Fibroblast of lung (primary cell): ENCODE measurements at regions not wholly inside any gene's neighbourhood (a gene's known extent, or its start where the extent isn't known, plus 50 kb on each side); places are given as distances from the start of the nearest gene placed in this dataset.

ENCODE experiments used
- DNase-seq, 2 donors: peaks; one replicate each; pipeline versions ENCODE4 v3.0.0 to v3.0.0-alpha.2; 2010; ENCODE audit warnings: low read depth in 2 of 2
- H2AFZ ChIP-seq: 2 replicates; pipeline ENCODE4 v1.5.1; 2012; ENCODE audit warnings: low read length, control low read depth, inconsistent platforms
- H3K27ac ChIP-seq: 2 replicates; pipeline ENCODE4 v1.5.1; 2011; ENCODE audit warnings: low read length, control low read depth; ENCODE audit not compliant: insufficient read depth
- H3K27me3 ChIP-seq: 2 replicates; pipeline ENCODE4 v1.5.1; 2011; ENCODE audit warnings: mild to moderate bottlenecking, low read length; ENCODE audit not compliant: control insufficient read depth, insufficient read depth
- H3K36me3 ChIP-seq: 2 replicates; pipeline ENCODE4 v1.5.1; 2011; ENCODE audit warnings: low read length; ENCODE audit not compliant: control insufficient read depth, insufficient read depth
- H3K4me1 ChIP-seq: 2 replicates; pipeline ENCODE4 v1.5.1; 2011; ENCODE audit warnings: low read length; ENCODE audit not compliant: control insufficient read depth, insufficient read depth; ENCODE audit errors: extremely low read depth
- H3K4me2 ChIP-seq: 2 replicates; pipeline ENCODE4 v1.5.1; 2011; ENCODE audit warnings: low read length, control low read depth; ENCODE audit not compliant: insufficient read depth; ENCODE audit errors: extremely low read depth
- H3K4me3 ChIP-seq, 4 experiments: fragments of 200-600 bp in 1 of 4; sonication (generic) in 1 of 4; replicated peaks in 1 of 4; 2 replicates each; pipeline ENCODE4 v1.5.1; 2011 to 2016; ENCODE audit warnings: low read length in 4 of 4, low read depth in 3 of 4, mild to moderate bottlenecking in 3 of 4, control low read depth in 2 of 4, inconsistent platforms in 1 of 4, mixed read lengths in 1 of 4; ENCODE audit not compliant: insufficient read depth in 1 of 4; ENCODE audit errors: control extremely low read depth in 1 of 4
- H3K79me2 ChIP-seq: 2 replicates; pipeline ENCODE4 v1.5.1; 2012; ENCODE audit warnings: mild to moderate bottlenecking, low read length, inconsistent platforms; ENCODE audit not compliant: control insufficient read depth, insufficient read depth
- H3K9ac ChIP-seq: 2 replicates; pipeline ENCODE4 v1.5.1; 2011; ENCODE audit warnings: mild to moderate bottlenecking, low read length, control low read depth; ENCODE audit not compliant: insufficient read depth
- H3K9me3 ChIP-seq: 2 replicates; pipeline ENCODE4 v1.5.1; 2012; ENCODE audit warnings: low read depth, low read length; ENCODE audit not compliant: control insufficient read depth, insufficient read depth
- H4K20me1 ChIP-seq: 2 replicates; pipeline ENCODE4 v1.5.1; 2011; ENCODE audit warnings: low read length; ENCODE audit not compliant: control insufficient read depth, insufficient read depth; ENCODE audit errors: extremely low read depth
- EZH2 ChIP-seq: IDR thresholded peaks from 2 replicates; pipeline ENCODE4 v1.5.1; 2012; ENCODE audit warnings: low read length, control low read depth, mild to moderate bottlenecking; ENCODE audit errors: missing control alignments
- TF ChIP-seq, protein P1 (sequence below), 2 donors: IDR thresholded peaks in 1 of 2; conservative IDR thresholded peaks in 1 of 2; 1 replicate in 1 of 2; 2 replicates in 1 of 2; pipeline ENCODE4 v1.5.1; 2011 to 2012; ENCODE audit warnings: low read length in 2 of 2, control low read depth in 1 of 2, inconsistent platforms in 1 of 2, low read depth in 1 of 2, mild to moderate bottlenecking in 1 of 2

DNA sequence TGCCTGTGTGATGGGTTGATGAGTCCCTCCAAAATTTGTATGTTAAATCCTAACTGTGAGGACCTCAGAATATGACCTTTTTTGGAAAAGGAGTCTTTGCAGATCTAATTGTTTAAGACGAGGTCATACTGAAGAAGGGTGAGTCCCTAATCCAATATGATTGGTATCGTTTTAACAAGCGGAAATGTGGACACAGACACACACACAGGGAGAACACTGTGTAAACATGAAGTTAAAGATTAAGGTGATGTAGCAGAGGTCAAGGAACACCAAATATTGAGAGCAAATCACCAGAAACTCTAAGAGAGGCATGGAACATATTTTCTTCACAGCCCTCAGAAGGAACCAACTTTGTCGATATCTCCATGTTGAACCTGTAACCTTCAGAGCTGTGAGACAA lies 1106.7 kb downstream of the SLC6A15 start:
- H3K4me1 ChIP-seq = no peaks in the 10 kb centered on the region
- no peaks in the 10 kb centered on the region for H4K20me1 ChIP-seq
- no peak overlapping the region for H2AFZ ChIP-seq
- no peaks in the 10 kb centered on the region for H3K36me3 ChIP-seq
- H3K9ac ChIP-seq = no peak overlapping the region
- no peak overlapping the region for H3K4me2 ChIP-seq
- no peaks in the 10 kb centered on the region for H3K79me2 ChIP-seq
- H3K4me3 ChIP-seq = no peak overlapping the region
- H3K27ac ChIP-seq = no peak overlapping the region
- H3K9me3 ChIP-seq = no peaks in the 10 kb centered on the region
- no peaks in the 10 kb centered on the region for H3K27me3 ChIP-seq
- no peak for DNase-seq
- no peak for TF ChIP-seq EZH2
- TF ChIP-seq, protein P1, sequence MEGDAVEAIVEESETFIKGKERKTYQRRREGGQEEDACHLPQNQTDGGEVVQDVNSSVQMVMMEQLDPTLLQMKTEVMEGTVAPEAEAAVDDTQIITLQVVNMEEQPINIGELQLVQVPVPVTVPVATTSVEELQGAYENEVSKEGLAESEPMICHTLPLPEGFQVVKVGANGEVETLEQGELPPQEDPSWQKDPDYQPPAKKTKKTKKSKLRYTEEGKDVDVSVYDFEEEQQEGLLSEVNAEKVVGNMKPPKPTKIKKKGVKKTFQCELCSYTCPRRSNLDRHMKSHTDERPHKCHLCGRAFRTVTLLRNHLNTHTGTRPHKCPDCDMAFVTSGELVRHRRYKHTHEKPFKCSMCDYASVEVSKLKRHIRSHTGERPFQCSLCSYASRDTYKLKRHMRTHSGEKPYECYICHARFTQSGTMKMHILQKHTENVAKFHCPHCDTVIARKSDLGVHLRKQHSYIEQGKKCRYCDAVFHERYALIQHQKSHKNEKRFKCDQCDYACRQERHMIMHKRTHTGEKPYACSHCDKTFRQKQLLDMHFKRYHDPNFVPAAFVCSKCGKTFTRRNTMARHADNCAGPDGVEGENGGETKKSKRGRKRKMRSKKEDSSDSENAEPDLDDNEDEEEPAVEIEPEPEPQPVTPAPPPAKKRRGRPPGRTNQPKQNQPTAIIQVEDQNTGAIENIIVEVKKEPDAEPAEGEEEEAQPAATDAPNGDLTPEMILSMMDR (conservative IDR thresholded peaks at IDR 0.05 in 1 of 2, IDR thresholded peaks at IDR 0.05 in 1 of 2; ENCODE audit: low read depth in 1 of 2, low read length in 2 of 2) = no peak

- Histone ChIP-seq H3K36me3 (no peaks in the 10 kb centered on the region), H3K9me3 (no peaks in the 10 kb centered on the region), H3K27me3 (no peaks in the 10 kb centered on the region), H3K4me3 (no peak overlapping the region), H3K4me1 (no peaks in the 10 kb centered on the region), H3K4me2 (no peak overlapping the region), H3K79me2 (no peaks in the 10 kb centered on the region), H3K27ac (no peak overlapping the region), H4K20me1 (no peaks in the 10 kb centered on the region), H2AFZ (no peak overlapping the region), H3K9ac (no peak overlapping the region)
- TF ChIP-seq, protein P1 (conservative IDR thresholded peaks at IDR 0.05 in 1 of 2, IDR thresholded peaks at IDR 0.05 in 1 of 2; ENCODE audit: low read depth in 1 of 2, low read length in 2 of 2) = no peak
- TF ChIP-seq EZH2 = no peak
- DNase-seq = no peak
Measured at GRCh38 chr12:83805156-83805772, 1107.3 kb downstream of the SLC6A15 start.

- TF ChIP-seq, protein P1 (conservative IDR thresholded peaks at IDR 0.05 in 1 of 2, IDR thresholded peaks at IDR 0.05 in 1 of 2; ENCODE audit: low read depth in 1 of 2, low read length in 2 of 2) = no peak
- no peak for TF ChIP-seq EZH2
- no peak overlapping the region for H3K4me2 ChIP-seq
- no peaks in the 10 kb centered on the region for H3K36me3 ChIP-seq
- no peak for DNase-seq
- no peak overlapping the region for H2AFZ ChIP-seq
- no peaks in the 10 kb centered on the region for H3K79me2 ChIP-seq
- H3K4me1 ChIP-seq = no peaks in the 10 kb centered on the region
- no peaks in the 10 kb centered on the region for H4K20me1 ChIP-seq
- H3K27ac ChIP-seq = no peak overlapping the region
- no peak overlapping the region for H3K9ac ChIP-seq
- H3K4me3 ChIP-seq = no peak overlapping the region
- no peaks in the 10 kb centered on the region for H3K27me3 ChIP-seq
- H3K9me3 ChIP-seq = no peaks in the 10 kb centered on the region
Measured at GRCh38 chr12:83801972-83802371, 1110.6 kb downstream of the SLC6A15 start.
